HEK293 (cell line): ENCODE measurements at regions not wholly inside any gene's neighbourhood (a gene's known extent, or its start where the extent isn't known, plus 50 kb on each side); places are given as distances from the start of the nearest gene placed in this dataset.

Experiments
- CTCF ChIA-PET: fragments of 350-600 bp; formaldehyde crosslinking; extraction: SDS; loops from one replicate; lab custom pipeline; 2021; ENCODE audit warnings: antibody characterized with exemption; lab: Yijun Ruan, JAX
- POLR2A ChIA-PET: fragments of 300-600 bp; formaldehyde crosslinking; extraction: SDS; loops from one replicate; lab custom pipeline; 2020; ENCODE audit warnings: antibody characterized with exemption, inconsistent platforms; lab: Yijun Ruan, JAX
- H3K27ac ChIP-seq: fragments of 200-500 bp; sonication (Bioruptor generic); 2 replicates; pipeline ENCODE4 v1.5.1; 2014; ENCODE audit warnings: low read depth, low read length, control low read depth, inconsistent platforms; ENCODE audit errors: extremely low read depth
- H3K36me3 ChIP-seq, 2 experiments: fragments of 200-500 bp in 1 of 2; sonication (Bioruptor generic) in 1 of 2; 1 replicate in 1 of 2; 2 replicates in 1 of 2; pipeline ENCODE4 v1.5.1; 2014 to 2017; ENCODE audit warnings: inconsistent platforms in 2 of 2, low read length in 2 of 2; ENCODE audit not compliant: control insufficient read depth in 2 of 2, insufficient read depth in 1 of 2
- H3K4me1 ChIP-seq: fragments of 200-500 bp; sonication (Bioruptor generic); 2 replicates; pipeline ENCODE4 v1.5.1; 2014; ENCODE audit warnings: mild to moderate bottlenecking, low read length, inconsistent platforms; ENCODE audit not compliant: control insufficient read depth, insufficient read depth
- H3K4me3 ChIP-seq: 2 replicates; pipeline ENCODE4 v1.5.1; 2011; ENCODE audit warnings: low read depth, mild to moderate bottlenecking, control low read depth, low read length, moderate library complexity
- H3K9me3 ChIP-seq: fragments of 200-500 bp; sonication (Bioruptor generic); 2 replicates; pipeline ENCODE4 v1.5.1; 2014; ENCODE audit warnings: low read depth, low read length, inconsistent platforms; ENCODE audit not compliant: control insufficient read depth, insufficient read depth
- GLI4 ChIP-seq: fragments of 450-650 bp; formaldehyde crosslinking; IDR thresholded peaks from 2 replicates; pipeline ENCODE4 v1.5.1; 2016; ENCODE audit warnings: missing biosample characterization, missing genetic modification characterization
- KLF1 ChIP-seq: fragments of 450-650 bp; formaldehyde crosslinking; IDR thresholded peaks from 2 replicates; pipeline ENCODE4 v1.5.1; 2016; ENCODE audit warnings: missing biosample characterization, missing genetic modification characterization
- KLF7 ChIP-seq: fragments of 450-650 bp; formaldehyde crosslinking; IDR thresholded peaks from 2 replicates; pipeline ENCODE4 v1.5.1; 2016; ENCODE audit warnings: missing biosample characterization, missing genetic modification characterization, borderline replicate concordance
- MEIS1 ChIP-seq: sonication (generic); formaldehyde crosslinking; IDR thresholded peaks from 2 replicates; pipeline ENCODE4 v1.8.1; 2022; ENCODE audit warnings: missing genetic modification reagents, mild to moderate bottlenecking, borderline replicate concordance
- MYNN ChIP-seq: fragments of 450-650 bp; formaldehyde crosslinking; IDR thresholded peaks from 2 replicates; pipeline ENCODE4 v1.5.1; 2016; ENCODE audit warnings: missing biosample characterization, missing genetic modification characterization, borderline replicate concordance
- PBX3 ChIP-seq: sonication (generic); formaldehyde crosslinking; IDR thresholded peaks from 2 replicates; pipeline ENCODE4 v1.8.1; 2022; ENCODE audit warnings: mild to moderate bottlenecking, moderate library complexity, missing genetic modification reagents
- SALL2 ChIP-seq: fragments of 450-650 bp; formaldehyde crosslinking; IDR thresholded peaks from 2 replicates; pipeline ENCODE4 v1.5.0; 2017; ENCODE audit warnings: missing biosample characterization, mild to moderate bottlenecking, missing genetic modification characterization, borderline replicate concordance
- SP2 ChIP-seq: fragments of 450-650 bp; formaldehyde crosslinking; IDR thresholded peaks from 2 replicates; pipeline ENCODE4 v1.5.1; 2016; ENCODE audit warnings: missing biosample characterization, missing genetic modification characterization
- SP3 ChIP-seq: fragments of 450-650 bp; formaldehyde crosslinking; IDR thresholded peaks from 2 replicates; pipeline ENCODE4 v1.5.1; 2016; ENCODE audit warnings: missing biosample characterization, missing genetic modification characterization
- YY1 ChIP-seq: fragments of 450-650 bp; formaldehyde crosslinking; IDR thresholded peaks from 2 replicates; pipeline ENCODE4 v1.5.1; 2018; ENCODE audit warnings: missing biosample characterization, missing genetic modification characterization
- ZFHX2 ChIP-seq: fragments of 450-650 bp; formaldehyde crosslinking; conservative IDR thresholded peaks from 2 replicates; pipeline ENCODE4 v1.5.1; 2016; ENCODE audit warnings: missing biosample characterization, missing genetic modification characterization
- ZFP41 ChIP-seq: fragments of 450-650 bp; formaldehyde crosslinking; IDR thresholded peaks from 2 replicates; pipeline ENCODE4 v1.5.1; 2016; ENCODE audit warnings: missing biosample characterization, missing genetic modification characterization, borderline replicate concordance
- ZNF121 ChIP-seq: fragments of 450-650 bp; formaldehyde crosslinking; IDR thresholded peaks from 2 replicates; pipeline ENCODE4 v1.5.1; 2016; ENCODE audit warnings: missing biosample characterization, missing genetic modification characterization
- ZNF140 ChIP-seq: fragments of 450-650 bp; formaldehyde crosslinking; IDR thresholded peaks from 2 replicates; pipeline ENCODE4 v1.5.1; 2016; ENCODE audit warnings: missing biosample characterization, missing genetic modification characterization
- ZNF16 ChIP-seq: fragments of 450-650 bp; formaldehyde crosslinking; IDR thresholded peaks from 2 replicates; pipeline ENCODE4 v1.5.1; 2016; ENCODE audit warnings: low read depth, missing biosample characterization, missing genetic modification characterization
- ZNF174 ChIP-seq: fragments of 450-650 bp; formaldehyde crosslinking; IDR thresholded peaks from 2 replicates; pipeline ENCODE4 v1.5.0; 2017; ENCODE audit warnings: missing biosample characterization, mild to moderate bottlenecking, missing genetic modification characterization
- ZNF184 ChIP-seq: fragments of 450-650 bp; IDR thresholded peaks from 2 replicates; pipeline ENCODE4 v1.5.1; 2018; ENCODE audit warnings: missing biosample characterization, mild to moderate bottlenecking, missing genetic modification characterization
- ZNF366 ChIP-seq: fragments of 450-650 bp; formaldehyde crosslinking; conservative IDR thresholded peaks from 2 replicates; pipeline ENCODE4 v1.5.1; 2016; ENCODE audit warnings: missing biosample characterization, missing genetic modification characterization
- ZNF473 ChIP-seq: fragments of 450-650 bp; formaldehyde crosslinking; IDR thresholded peaks from 2 replicates; pipeline ENCODE4 v1.5.1; 2017; ENCODE audit warnings: missing biosample characterization, missing genetic modification characterization
- ZNF76 ChIP-seq: fragments of 450-650 bp; formaldehyde crosslinking; IDR thresholded peaks from 2 replicates; pipeline ENCODE4; 2016; ENCODE audit warnings: low read depth, missing biosample characterization, missing genetic modification characterization, borderline replicate concordance
- ZNF791 ChIP-seq: fragments of 450-650 bp; formaldehyde crosslinking; IDR thresholded peaks from 2 replicates; pipeline ENCODE4 v1.5.1; 2016; ENCODE audit warnings: missing biosample characterization, missing genetic modification characterization
- ZNF792 ChIP-seq: fragments of 450-650 bp; formaldehyde crosslinking; IDR thresholded peaks from 2 replicates; pipeline ENCODE4 v1.5.1; 2016; ENCODE audit warnings: missing biosample characterization, missing genetic modification characterization
- ZSCAN18 ChIP-seq: fragments of 450-650 bp; formaldehyde crosslinking; IDR thresholded peaks from 2 replicates; pipeline ENCODE4 v1.5.1; 2016; ENCODE audit warnings: missing biosample characterization, missing genetic modification characterization
- TF ChIP-seq, protein P1 (sequence below): fragments of 450-650 bp; formaldehyde crosslinking; IDR thresholded peaks from 2 replicates; pipeline ENCODE4 v1.5.1; 2016; ENCODE audit warnings: missing biosample characterization, missing genetic modification characterization

DNA sequence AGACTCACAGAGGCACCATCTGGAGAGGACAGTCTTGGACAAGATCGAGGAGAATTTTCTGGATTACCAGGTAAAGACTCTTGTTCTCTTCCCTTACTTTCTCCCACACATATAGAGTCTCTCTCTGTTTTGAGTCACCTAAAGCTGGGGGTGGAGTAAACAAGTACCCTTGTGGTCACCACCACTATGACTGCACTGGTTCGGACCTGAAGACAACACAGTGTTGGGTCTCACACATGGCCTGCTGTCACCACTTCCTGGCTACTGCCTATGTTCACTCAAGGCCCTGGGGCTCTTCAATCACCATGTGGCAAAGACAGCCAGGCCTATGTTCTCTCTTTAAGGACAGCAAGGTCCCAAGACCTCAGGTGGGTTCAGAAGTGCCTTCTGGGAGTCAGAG, 253.3 kb upstream of the VRK2 start:
- Histone ChIP-seq H3K9me3 (no peaks in the 10 kb centered on the region), H3K4me1 (no peaks in the 10 kb centered on the region), H3K27ac (no peak overlapping the region), H3K36me3 (no peaks in the 10 kb centered on the region), H3K4me3 (no peak overlapping the region)
- ChIA-PET CTCF (interaction anchor here (0.7 kb wide), 1 partner anchor 13 kb away, joined by 3 read pairs; no protein-coding TSS in a partner anchor), POLR2A (no interaction called here)
- TF ChIP-seq KLF1 (tag by site-specific recombination) (no peak), ZNF16 (no peak), ZNF792 (no peak), ZNF174 (tag by site-specific recombination) (no peak), ZSCAN18 (tag by site-specific recombination) (no peak), ZNF76 (tag by site-specific recombination) (no peak), PBX3 (no peak), GLI4 (tag by site-specific recombination) (no peak), MEIS1 (no peak), SP2 (tag by site-specific recombination) (no peak), ZNF121 (tag by site-specific recombination) (no peak), ZNF473 (tag by site-specific recombination) (no peak), MYNN (tag by site-specific recombination) (no peak), YY1 (no peak)

GRCh38 chr2:57796527-57796926, 250.1 kb upstream of the VRK2 start:
- no peaks in the 10 kb centered on the region for H3K9me3 ChIP-seq
- no peaks in the 10 kb centered on the region for H3K36me3 ChIP-seq
- TF ChIP-seq ZFP41 (tag by site-specific recombination) (no peak), KLF7 (tag by site-specific recombination) (no peak)
- ChIA-PET POLR2A (no interaction called here), CTCF (interaction anchor here (0.6 kb wide), 1 partner anchor 76 kb away, joined by 3 read pairs; no protein-coding TSS in a partner anchor)
- H3K27ac ChIP-seq: no peak overlapping the region
- H3K4me3 ChIP-seq: no peak overlapping the region
- no peaks in the 10 kb centered on the region for H3K4me1 ChIP-seq

DNA sequence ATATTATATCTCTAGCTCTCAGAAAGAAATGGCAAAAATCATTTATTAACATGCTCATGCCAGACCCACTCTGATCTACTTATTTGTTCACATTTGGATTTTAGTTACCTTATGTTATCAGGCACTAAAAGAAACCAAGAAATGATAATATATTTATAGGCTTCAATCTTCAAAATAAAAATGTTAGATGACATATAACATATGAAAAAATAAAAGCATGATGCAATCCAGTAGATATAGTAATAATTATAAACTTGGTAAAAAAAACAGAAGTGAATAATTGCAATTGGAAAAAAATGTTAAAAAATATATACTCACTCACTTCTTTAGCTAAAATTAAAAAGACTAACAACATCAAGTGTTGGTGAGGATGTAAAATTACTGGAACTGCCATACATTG, 248.3 kb upstream of the VRK2 start:
- ChIA-PET CTCF (interaction anchor here (1.7 kb wide), 1 partner anchor 39 kb away, joined by 3 read pairs; no protein-coding TSS in a partner anchor), POLR2A (no interaction called here)
- Histone ChIP-seq H3K4me3 (no peak overlapping the region), H3K36me3 (no peaks in the 10 kb centered on the region), H3K4me1 (no peaks in the 10 kb centered on the region), H3K9me3 (no peaks in the 10 kb centered on the region), H3K27ac (no peak overlapping the region)
- TF ChIP-seq ZNF184 (tag by site-specific recombination) (0 out of 2 replicates have a peak, but pooled peaks have one; percentile 66), ZNF140 (tag by site-specific recombination) (no peak)

DNA sequence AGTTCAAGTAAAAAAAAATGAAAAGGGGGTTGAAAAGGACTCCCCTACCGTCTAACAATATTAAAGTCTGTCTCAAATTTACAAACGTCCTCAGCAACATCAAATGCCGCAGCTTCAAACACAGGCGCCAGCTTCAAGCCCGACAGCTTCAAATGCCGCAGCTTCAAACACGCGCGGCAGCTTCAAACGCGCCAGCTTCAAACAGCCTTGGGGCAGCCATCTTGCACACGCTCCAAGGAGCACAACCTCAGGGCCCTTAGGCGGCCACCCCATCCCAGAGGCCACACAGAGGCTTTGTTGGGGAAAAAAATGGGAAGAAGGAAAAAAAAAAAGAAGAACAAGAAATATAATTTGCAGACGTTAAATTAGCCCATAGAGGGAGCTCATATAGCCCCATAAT, 244.4 kb upstream of the VRK2 start:
- CTCF ChIA-PET: interaction anchor here (0.6 to 0.7 kb wide), 2 partner anchors 12 to 1080 kb away, joined by 3 to 5 read pairs; no protein-coding TSS in a partner anchor
- TF ChIP-seq SALL2 (tag by site-specific recombination): no peak
- no peak for TF ChIP-seq SP3 (tag by site-specific recombination)
- no peak for TF ChIP-seq ZFHX2
- no peak for TF ChIP-seq ZNF366 (tag by site-specific recombination)
- TF ChIP-seq ZNF791: no peak
- TF ChIP-seq, protein P1, sequence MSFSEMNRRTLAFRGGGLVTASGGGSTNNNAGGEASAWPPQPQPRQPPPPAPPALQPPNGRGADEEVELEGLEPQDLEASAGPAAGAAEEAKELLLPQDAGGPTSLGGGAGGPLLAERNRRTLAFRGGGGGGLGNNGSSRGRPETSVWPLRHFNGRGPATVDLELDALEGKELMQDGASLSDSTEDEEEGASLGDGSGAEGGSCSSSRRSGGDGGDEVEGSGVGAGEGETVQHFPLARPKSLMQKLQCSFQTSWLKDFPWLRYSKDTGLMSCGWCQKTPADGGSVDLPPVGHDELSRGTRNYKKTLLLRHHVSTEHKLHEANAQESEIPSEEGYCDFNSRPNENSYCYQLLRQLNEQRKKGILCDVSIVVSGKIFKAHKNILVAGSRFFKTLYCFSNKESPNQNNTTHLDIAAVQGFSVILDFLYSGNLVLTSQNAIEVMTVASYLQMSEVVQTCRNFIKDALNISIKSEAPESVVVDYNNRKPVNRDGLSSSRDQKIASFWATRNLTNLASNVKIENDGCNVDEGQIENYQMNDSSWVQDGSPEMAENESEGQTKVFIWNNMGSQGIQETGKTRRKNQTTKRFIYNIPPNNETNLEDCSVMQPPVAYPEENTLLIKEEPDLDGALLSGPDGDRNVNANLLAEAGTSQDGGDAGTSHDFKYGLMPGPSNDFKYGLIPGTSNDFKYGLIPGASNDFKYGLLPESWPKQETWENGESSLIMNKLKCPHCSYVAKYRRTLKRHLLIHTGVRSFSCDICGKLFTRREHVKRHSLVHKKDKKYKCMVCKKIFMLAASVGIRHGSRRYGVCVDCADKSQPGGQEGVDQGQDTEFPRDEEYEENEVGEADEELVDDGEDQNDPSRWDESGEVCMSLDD (tag by site-specific recombination): no peak

More for the DNA sequence above, 244.4 kb upstream of the VRK2 start:
- no peaks in the 10 kb centered on the region for H3K9me3 ChIP-seq
- H3K27ac ChIP-seq: no peak overlapping the region
- H3K36me3 ChIP-seq: no peaks in the 10 kb centered on the region
- no peak overlapping the region for H3K4me3 ChIP-seq
- POLR2A ChIA-PET: no interaction called here
- no peaks in the 10 kb centered on the region for H3K4me1 ChIP-seq
